T47D (cell line): ENCODE measurements at regions not wholly inside any gene's neighbourhood (a gene's known extent, or its start where the extent isn't known, plus 50 kb on each side); places are given as distances from the start of the nearest gene placed in this dataset.
"Not testable (repeated sequence)": the region's sequence is repeated elsewhere in the genome, so short reads cannot be mapped to it uniquely, and the experiment has no call there.

ENCODE experiments used
- DNase-seq, 2 experiments: peaks; one replicate each; pipeline versions ENCODE4 v3.0.0 to v3.0.0-alpha.2; 2011 to 2012; ENCODE audit warnings: low read depth in 1 of 2, low spot score in 1 of 2
- JUND ChIP-seq: IDR thresholded peaks from 2 replicates; pipeline ENCODE4 v1.6.1; 2012; ENCODE audit warnings: low read depth
- in situ Hi-C: cut with HindIII; loops from 2 replicates; pipeline ENCODE4 v1.10.0; 2016; ENCODE audit warnings: low sequenced_read_pairs, low pct_unique_long_range_greater_than_20kb

DNA sequence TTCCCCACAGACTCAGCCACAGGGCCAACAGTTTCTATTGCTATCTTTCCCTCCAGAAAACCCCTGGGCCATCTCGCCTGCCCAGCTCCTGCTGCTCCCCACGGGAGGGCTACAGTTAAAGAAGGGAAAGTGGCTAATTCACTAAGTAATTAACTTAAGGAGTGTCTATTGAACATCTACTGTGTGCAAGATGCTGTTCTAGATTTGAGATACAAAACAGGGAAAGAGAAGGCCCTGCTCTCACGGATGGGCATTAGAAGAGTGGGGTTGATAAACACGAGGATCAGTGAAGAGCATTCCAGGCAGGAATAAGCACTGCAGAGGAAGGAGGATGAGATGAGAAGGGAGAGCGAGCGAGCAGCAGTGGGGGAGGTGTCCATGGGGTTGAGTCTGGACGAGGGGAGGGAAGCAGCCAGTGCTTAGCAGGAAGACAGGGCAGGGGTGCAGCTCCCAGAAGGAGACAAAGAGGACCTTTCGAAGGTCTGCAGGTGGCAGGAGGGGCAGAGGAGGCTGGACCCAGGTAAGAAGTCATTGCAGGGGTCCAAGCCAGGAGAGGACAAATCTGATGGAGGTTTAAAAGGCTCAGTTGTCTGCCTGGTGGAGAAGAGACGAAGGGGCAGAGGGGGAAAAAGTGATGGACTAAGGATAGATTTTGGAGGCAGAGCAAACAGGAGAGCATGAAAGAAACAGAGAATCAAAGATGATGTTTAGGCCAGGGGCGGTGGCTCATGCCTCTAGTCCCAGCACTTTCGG lies 64.7 kb downstream of the KLF15 start:
- in situ Hi-C loops = no loop called here
- DNase-seq = no peak
- TF ChIP-seq JUND = no peak

DNA sequence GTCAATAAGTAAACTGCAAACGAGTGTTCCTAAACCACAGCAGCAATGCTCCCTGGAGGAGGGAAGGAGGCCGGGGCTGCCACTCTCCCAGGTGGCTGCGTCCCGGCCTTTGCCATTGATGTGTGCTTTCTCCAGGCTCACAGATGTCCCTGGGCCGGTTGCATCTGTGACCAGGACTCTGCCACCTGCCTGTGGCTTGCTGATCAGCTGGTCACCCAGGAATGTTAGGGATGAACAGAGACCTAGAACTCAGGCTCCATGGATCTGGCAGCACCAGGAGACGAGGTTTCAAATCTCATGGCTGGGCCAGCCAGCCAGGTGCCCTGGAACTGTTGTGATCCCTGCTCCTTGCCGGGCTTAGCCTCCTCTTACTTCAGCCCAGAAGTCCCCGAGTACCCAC lies 65.7 kb downstream of the KLF15 start:
- no peak for DNase-seq
- TF ChIP-seq JUND = no peak
- in situ Hi-C loops = no loop called here

DNA sequence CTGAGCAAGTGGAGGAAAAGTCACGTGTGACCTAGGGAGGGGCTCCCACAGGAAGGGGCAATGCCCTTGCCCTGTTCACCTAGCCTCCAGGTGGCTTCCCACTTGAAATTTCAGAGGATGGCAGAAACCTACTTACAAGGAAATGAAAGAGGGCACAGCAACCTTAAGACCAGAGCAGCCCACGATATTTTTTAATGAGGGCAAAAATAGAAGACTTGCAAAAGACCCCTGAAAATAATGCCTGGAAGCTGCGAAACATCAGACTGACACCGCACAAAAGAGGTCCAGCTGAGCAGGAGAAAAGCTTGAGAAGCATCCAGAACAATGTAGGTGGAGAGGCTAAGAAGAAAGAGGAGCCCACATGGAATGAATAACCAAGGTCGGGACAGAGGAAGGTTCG lies 66.1 kb downstream of the KLF15 start:
- TF ChIP-seq JUND = no peak
- no peak for DNase-seq
- in situ Hi-C loops = no loop called here

DNA sequence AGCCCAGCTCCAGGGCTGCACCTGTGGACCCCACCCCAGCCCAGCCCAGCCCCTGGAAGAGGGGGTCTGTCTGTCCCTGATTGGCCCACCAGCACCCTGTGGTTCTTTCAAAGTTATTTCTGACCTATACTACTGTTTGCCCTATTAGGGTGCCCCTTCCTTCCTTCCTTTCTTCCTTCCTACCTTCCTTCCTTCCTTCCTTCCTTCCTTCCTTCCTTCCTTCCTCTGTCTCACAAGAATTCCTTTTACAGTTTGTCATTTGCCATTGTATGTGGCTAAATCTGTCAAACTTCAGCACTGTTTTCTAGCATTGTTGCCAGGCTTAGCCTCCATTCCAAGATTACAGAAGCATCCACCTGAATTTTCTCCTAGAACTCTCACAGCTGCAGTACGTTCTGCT lies 66.9 kb downstream of the KLF15 start:
- in situ Hi-C loops = no loop called here
- TF ChIP-seq JUND = no peak
- no peak for DNase-seq

DNA sequence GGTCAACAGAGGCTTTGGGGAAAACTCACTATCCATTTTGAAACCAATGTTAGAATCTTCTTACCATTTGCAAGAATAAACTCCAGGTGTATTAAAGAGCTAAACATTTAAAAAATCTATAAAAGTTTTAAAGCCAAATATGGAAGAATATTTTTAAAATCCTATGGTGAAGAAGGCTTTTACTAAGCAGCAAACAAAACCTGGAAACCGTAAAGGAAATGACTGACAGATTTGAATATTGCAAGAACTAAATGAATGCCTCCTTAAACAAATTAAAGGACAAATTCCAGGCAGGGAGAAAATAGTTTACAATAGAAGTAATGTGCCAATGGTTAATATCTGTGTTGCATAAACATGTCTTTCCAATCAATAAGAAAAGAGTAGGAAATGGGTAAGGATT lies 68.1 kb downstream of the KLF15 start:
- in situ Hi-C loops = no loop called here
- DNase-seq = no peak
- no peak for TF ChIP-seq JUND

DNA sequence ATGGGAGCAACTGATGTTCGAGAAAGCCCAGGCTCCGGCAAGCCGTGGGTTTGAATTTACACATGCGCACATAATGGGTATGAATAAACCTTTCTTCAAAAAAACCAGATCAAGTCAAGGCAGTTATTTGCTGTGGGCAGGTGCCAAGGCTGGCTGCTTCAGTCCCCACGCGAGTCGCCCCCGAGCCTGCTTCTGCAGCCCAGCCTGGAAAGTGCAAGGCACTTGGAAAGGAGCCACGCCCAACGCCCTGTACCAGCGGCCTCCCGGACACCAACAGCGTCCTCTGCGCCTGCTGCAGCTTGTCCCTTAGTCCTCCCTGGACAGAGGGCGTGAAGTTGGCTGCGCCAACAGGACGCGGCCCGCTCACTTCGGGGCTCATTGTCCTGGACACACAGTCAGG lies 68.9 kb downstream of the KLF15 start:
- no peak for DNase-seq
- TF ChIP-seq JUND = no peak
- in situ Hi-C loops = no loop called here

DNA sequence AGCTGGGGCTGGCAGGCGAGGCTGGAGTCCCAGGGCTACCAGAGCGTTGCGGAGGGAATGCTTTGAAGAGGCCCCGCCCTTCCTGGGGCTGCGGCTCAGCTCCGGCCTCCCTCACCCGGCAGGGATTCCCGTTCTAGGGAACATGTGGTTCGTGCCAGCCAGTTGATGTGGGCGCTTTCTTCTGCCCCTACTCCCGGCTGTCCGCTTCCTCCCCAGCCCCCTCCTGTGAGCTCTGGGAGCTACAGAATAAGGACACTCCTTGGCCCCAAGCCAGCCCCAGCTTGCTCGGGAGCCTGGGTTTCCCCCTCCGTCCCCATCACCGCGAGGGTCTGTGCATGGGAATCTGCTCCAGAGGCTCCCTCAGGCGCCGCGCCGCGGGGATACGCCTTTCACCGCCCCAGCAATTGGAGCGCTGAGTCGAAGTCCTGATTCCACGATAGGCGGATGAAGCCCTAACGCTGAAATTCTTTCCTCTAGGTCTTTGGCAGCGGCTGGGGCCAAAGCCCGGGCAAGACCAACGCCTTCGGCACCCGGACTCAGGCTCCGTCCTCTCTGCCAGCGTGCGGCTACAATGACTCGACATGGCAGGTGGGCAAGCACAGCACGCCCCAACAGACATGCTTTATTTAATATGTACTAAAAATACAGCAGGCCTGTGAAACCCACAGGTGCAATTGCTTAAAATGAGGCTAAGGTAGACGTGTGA lies 69.5 kb downstream of the KLF15 start:
- TF ChIP-seq JUND = no peak
- DNase-seq = peak; percentile 25 to 56
- in situ Hi-C loops = no loop called here

DNA sequence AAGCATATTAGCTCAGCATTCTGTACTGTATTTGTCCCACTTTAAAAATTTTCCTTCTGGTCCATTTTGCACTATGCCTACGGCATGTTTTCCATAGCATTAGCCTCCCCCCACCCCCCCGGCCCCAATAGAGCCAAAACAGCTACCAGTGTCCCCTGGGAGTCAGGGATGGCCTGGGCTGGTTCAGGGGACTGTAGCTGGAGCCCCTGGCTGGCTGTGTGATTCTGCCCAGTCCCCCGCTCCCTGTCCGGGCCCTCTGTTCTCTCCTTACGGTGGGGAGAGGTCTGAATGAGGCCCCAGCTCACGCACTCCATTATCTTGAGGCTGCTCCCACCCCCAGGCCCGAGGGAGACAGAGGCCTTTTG lies 70.1 kb downstream of the KLF15 start:
- in situ Hi-C loops = no loop called here
- DNase-seq = no peak
- TF ChIP-seq JUND = no peak

DNA sequence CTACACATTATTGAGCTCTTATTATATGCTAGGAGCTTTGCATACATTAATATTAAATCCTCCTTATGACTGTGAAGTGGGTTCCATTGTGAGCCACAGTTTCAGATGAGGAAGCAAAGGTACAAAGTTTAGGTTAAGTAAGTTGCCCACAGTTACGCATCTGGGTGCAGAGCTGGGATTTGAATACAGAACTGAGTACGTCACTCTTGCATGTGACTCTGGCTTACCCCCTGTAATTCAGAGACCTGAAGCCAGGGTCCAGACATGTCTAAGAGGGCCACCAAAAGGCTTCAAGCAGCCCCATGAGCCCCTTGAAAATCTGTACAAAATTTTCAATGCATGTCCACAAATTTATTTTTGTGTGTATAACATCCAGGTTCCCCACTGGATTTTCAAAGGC lies 71.8 kb downstream of the KLF15 start:
- in situ Hi-C loops = no loop called here
- no peak for DNase-seq
- no peak for TF ChIP-seq JUND

DNA sequence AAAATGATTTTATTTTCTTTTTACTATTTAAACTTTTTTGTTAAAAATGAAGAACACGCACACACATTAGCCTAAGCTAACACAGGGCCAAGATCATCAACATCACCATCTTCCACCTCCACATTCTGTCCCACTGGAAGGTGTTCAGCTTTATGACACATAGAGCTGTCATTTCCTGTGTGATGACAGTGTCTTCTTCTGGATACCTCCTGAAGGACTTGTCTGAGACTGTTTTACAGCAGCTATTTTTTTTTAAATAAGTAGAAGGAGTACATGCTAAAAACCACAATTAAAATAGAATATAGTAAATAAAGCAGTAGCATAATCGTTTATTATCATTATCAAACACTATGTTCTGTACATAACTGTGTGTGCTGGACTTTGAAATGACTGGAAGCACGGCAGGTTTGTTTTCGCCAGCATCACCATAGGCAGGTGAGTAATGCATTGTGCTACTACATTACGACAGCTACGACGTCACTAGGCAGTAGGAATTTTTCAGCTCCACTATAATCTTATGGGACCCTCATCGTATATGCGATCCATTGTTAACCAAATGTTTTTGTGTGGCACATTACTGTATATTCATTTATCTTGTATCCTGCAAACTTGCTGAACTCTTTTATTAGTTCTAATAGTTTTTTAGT lies 72.8 kb downstream of the KLF15 start:
- in situ Hi-C loops = no loop called here
- TF ChIP-seq JUND = no peak

DNA sequence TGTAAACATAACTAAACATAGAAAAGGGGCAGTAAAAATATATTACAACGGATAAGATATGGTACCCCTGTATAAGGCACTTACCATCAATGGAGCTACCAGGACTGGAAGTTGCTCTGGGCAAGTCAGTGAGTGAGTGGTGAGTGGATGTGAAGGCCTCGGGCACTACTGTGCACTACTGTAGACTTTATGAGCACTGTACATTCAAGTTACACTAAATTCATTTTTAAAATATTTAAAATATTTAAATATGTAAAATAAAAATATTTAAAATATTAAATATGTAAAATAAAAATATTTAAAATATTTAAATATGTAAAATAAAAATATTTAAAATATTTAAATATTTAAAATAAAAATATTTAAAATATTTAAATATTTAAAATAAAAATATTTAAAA lies 73.6 kb downstream of the KLF15 start:
- in situ Hi-C loops, DNase-seq: not testable (repeated sequence)

More for the DNA sequence above, 72.8 kb downstream of the KLF15 start:
- no peak for DNase-seq

DNA sequence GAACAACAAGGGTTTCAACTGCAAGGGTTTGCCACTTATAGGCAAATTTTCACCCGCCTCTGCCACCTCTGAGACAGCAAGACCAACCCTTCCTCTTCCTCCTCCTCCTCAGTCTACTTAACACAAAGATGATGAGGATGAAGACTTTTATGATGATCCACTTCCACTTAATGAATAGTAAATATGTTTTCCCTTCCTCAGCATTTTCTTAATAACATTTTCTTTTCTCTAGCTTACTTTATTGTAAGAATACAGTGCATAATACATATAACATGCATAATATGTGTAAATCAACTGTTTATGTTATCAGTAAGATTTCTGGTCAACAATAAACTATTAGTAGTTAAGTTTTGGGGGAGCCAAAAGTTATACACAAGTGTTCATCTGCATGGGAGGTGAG lies 77.4 kb downstream of the KLF15 start:
- TF ChIP-seq JUND = no peak
- in situ Hi-C loops = no loop called here
- DNase-seq = no peak

DNA sequence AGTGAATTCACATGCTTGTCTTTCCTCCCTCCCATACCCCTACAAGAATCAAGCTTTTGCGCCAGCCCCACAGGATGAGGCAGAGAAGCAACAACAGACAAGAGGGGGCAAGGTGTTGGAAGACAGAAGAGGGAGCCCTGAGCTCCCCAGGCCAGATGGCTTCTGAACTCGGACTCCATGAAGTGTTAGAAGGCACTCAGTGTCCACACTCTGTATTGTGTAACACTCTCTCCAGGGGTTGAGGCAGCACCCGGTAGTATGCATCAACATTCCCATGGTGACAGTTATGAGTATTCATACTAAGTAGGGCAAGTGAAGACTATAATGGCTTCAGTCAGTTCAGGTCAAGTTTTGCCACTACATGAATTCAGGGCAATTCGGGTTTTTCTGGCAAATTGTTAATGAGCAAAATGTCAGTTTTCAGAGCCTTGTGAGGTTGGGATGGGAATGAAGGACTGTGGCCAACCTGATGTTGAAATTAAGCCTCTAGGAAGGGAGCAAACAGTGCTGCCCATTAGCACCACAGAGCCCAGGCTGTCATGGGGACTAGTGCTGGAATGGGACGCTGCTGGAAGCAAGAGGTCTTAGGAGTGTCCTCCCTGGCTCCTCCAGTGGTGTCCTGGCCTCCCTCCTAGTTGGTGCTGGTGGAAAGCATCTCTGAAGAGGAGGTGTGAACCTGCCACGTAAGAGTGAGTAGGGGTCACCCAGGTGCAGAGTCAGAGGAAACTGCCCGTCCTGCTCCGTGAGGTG lies 79.4 kb downstream of the KLF15 start:
- TF ChIP-seq JUND = no peak
- in situ Hi-C loops = no loop called here
- DNase-seq = no peak
